ENCODE measurements at regions not wholly inside any gene's neighbourhood (a gene's known extent, or its start where the extent isn't known, plus 50 kb on each side); places are given as distances from the start of the nearest gene placed in this dataset.

DNA sequence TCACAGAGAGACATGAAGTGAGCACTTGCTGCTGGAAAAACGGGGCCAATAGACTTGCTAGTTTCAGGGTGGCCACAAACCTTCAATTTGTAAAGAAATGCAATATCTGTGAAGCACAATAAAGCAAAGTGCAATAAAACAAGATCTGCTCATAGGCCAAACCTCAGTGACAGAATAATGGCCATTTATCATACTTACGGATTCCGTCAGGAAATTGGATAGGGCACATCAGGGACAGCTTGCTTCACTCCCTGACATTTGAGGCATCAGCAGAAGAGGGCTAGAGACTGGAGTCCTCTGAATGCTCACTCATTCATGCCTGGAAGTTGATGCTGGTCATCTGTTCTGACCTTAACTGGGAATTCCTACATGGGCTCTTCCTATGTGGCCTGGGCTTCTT, 165.5 kb upstream of the OPRM1 start:
- DNase-seq (ENCODE audit: low spot score): no peak

DNA sequence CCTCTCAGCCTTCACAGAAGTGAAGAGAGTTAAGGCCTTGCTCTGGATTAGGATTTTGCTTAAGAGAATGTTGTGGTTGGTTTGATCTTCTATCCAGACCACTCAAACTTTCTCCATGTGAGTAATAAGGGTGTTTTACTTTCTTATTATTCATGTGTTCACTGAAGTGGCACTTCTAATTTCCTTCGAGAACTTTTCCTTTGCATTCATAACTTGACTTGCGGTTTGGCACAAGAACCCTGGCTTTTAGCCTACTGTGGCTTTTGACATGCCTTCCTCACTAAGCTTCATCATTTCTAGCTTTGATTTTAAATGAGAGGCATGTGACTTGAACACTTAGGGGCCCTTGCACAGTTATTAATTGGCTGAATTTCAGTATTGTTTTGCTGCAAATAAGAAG, 166.1 kb upstream of the OPRM1 start:
- no peak for DNase-seq (ENCODE audit: low spot score)

DNA sequence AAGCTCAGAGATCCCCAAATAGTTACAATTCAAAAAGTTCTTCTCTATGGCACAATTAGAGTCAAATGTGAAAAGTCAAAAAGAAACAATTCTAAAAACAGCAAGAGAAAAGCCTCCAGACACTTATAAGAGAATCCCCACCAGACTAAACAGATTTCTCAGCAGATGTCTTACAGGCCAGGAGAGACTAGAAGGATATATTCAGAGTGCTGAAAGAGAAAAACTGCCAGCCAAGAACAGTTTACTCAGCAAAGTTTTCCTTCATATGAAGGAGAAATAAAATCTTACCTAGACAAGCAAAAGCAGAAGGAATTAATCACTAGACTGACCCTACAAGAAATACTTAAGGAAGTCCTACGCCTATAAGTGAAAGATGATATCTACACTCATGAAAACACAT, 176.1 kb upstream of the OPRM1 start:
- no peak for DNase-seq (ENCODE audit: low spot score)

DNA sequence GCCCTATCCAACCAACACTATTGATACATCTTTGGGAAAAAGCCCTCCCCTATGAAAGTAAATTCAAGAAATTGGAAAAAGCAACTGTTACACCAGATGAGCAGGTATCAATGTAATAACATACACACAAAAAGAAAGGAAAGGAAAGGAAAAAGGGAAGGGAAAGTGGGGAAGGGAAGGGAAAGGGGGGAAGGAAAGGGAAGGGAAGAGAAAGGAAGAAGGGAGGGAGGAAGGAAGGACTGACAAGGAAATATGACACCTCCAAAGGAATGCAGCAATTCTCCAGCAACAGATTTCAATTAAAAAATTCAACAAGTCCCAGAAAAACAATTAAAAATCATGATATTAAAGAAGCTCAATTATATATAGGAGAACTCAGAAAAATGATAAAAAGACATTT, 176.9 kb upstream of the OPRM1 start:
- no peak for DNase-seq (ENCODE audit: low spot score)

DNA sequence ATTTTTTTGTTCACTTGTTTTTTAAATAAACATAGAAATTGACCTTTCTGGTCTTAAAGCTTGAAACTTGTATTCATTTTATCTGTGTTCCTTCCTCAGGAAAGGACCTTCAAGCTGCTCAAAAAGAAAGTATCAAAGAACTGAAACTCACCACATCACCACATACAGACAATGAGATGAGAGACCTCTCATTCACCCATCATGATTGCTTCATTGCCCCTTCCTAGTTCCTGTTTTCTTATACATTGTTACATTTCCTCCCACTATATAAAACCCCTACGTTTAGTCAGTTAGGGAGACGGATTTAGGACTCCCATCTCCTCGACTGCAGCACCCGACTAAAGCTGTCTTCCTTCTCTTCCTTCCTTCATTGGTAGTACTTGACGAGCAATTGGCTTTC, 180.5 kb upstream of the OPRM1 start:
- DNase-seq (ENCODE audit: low spot score): no peak

DNA sequence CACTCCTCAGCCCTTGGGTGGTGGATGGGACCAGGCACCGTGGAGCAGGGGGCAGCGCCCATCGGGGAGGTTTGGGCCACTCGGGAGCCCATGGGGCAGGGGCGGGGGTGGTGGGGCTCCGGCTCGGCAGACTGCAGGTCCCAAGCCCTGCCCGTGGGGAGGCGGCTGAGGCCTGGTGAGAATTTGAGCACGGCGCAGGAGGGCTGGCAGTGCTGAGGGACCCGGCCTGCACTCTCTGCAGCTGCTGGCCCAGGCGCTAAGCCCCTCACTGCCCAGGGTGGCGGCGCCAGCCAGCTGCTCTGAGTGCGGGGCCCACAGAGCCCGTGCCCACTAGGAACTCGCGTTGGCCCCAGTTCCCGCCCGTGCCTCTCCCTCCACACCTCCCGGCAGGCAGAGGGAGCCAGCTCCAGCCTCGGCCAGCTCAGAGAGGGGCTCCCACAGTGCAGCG, 182.1 kb upstream of the OPRM1 start:
- no peak for DNase-seq (ENCODE audit: low spot score)

DNA sequence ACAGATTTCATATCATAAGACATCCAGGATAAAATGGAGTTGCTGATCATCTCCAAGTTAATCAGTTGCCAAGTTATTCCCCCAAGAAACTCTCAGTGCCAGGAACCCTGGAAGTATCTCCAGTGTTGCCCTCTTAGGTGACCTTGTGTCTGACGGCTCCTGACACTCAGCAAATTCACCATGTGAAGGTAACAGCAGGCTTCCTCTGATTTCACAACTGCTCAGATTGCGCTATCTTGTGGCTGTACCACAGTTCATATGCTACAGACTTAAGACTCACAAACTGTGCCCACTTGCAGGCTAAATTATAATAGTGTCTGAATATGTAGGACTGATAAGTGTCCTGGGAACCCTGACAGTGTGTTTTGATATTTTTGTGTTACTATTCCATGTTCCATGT, 186.6 kb upstream of the OPRM1 start:
- peak; percentile 33 for DNase-seq (ENCODE audit: low spot score)

DNA sequence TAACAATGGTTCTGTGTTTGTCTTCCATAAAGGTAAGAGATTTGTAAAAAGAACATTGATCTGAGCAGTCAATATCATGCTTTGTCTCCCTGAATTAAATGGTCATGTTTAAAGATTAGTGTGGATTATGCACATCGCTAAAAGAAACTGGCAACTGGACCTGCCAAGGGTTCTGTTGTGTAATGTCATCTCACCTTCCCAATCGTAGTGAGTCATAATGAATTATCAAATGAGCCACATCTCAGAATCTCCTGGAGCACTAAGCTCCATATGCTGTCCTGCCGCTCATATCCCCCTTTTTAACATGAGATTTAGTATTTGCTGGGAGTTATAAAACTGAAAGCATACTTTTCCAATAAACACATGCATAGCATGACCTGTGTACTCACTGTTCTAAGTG, 187.0 kb upstream of the OPRM1 start:
- no peak for DNase-seq (ENCODE audit: low spot score)

DNA sequence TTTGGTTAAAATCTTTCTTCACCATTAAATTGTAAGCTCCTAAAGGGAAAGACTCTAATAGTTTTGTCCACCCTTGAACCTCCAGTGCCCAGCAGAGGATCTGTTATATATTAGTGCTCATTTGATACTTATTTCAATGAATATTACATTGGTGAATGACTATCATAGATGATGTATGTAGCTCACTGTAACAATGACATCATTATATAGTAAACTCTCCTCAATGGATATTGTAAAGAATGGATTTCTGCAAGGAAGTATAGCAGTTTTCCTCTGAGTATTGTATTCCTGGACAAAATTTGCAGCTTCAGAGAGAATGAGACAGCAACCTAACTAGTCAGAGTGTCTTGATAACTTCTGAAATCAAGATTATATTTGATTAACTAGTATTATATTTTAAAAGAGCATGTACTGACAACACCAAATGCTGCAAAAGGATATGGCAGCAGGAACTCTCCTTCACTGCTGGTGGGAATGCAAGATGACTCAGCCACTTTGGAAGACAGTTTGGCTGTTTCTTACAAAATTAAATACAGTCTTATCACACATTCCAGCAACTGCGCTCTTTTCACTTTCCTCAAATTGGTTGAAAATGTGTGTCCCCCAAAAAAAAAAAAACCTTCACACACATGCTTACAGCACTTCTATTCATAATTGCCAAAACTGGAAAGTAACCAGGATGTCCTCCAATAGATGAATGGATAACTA, 189.8 kb upstream of the OPRM1 start:
- DNase-seq (ENCODE audit: low spot score): no peak

DNA sequence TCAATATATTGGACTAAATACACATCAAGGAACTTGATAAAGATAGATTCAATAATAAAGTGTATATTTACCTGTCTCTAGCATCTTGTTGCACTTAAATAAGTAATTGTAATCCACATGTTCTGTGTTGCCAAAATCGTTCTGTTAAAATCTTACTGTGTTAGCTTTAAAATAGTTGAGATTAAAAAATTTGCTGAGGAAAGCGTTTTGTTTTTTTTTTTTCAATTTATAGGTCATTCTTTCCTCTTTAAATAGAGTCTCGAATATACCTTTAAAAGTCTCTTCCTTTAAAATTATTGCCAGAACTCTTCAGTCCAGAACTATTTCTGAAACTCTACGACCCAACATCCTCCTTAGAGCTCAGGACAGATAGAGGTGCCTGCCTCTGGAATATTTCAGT, 195.6 kb upstream of the OPRM1 start:
- DNase-seq (ENCODE audit: low spot score): no peak

DNA sequence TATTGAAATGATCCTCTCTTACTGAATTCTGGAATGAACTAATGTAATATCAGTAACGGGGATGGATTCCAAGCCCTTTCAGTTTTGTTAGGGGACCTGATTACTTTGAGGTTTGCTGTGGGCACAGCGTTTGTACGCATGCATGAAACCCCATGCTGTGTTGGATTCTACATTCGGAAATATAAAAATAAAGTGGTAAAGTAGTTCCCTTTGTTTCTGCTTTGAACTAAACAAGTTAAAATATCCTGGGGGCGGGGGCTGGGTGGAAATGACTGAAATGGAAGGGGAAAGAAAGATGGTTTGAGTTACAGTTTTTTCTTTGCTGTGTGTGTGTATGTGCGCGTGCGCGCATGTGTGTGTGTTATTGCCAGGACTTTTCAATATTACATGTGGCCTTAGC, 196.5 kb upstream of the OPRM1 start:
- DNase-seq (ENCODE audit: low spot score): no peak

DNA sequence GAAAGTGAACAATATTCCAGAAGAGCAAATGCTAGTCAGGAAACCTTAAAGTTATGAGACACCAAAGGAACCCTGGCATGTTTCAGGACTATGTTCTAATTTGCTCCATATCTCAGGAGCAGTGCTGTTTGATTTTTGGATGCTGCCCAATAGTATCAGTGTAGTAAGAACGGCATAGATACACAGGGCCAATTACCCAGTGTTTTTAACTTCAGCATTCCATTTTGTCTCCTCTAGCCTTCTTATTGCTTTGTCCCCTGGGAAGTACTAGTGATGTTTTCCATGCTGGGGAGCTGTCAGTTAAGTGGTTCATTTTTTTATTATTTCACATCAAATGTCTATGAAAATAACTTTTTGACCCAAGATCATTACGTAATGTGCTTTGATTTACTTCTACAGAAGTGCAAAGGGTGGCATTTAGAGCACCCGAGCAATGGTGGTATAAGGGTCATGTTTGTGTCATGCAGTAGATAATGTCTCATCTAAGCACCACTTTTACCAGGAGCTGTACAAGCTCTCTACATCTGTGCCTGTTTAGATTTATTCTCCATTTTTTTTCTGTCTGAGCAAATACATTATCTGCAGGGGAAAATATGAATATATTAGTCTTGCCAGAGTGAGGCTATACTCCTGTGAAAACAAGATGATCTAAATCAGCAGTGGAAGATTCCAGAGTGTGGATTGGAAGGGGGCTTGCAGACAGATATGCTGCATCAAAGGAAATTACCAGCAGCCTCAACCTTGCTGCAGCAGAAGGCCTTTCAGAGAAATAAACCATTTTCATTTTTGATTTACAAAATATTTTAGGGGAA, 198.8 kb upstream of the OPRM1 start:
- no peak for DNase-seq (ENCODE audit: low spot score)

DNA sequence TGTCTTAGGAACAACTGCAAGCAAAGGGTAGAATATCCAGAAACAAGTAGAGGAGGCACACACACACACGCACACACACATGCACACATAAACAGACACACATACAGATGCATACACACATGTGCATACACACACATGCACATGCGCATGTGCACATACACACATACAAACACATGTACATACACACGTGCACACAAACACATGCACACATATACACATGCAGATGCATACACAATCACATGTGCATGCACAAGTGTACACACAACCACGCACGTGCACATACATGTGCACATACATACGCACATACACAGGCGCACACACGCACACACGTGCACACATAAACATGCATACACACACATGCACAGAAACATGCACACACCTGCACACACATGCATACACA, 206.5 kb upstream of the OPRM1 start:
- DNase-seq (ENCODE audit: low spot score): no peak

DNA sequence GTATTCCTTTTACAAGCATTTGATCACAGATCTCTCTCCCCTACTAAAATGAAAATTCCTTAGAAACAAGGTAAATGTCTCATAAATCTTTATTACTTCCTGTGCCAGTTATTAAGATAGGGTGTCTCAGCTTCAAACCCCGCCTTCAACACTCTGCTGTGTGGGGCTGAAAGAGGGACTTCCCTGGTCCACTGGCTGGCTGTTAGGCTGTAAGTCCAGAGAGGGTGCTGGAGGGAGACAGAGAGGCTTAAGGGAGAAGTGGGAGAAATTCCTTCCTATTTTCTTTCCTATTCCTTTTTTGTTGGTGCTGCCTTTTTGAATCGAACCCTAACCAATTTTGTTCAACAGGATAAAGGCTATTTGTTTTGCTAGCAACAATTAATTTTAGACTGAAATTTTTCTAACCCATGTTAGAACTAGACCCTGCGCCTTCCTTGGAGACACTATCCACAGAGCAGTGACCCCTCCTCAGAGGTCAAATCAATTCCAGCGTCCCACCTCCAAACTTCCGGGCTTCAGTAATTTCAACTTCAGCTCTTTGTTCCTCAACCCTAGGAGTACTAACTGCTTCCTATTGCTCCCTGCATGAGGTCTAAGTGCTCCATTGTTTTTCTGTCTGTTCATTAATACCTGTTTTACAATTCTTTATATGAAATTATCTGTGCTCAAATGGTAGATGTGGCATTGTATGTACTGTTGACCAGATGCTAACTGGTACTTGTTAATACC, 207.5 kb upstream of the OPRM1 start:
- DNase-seq (ENCODE audit: low spot score): no peak

DNA sequence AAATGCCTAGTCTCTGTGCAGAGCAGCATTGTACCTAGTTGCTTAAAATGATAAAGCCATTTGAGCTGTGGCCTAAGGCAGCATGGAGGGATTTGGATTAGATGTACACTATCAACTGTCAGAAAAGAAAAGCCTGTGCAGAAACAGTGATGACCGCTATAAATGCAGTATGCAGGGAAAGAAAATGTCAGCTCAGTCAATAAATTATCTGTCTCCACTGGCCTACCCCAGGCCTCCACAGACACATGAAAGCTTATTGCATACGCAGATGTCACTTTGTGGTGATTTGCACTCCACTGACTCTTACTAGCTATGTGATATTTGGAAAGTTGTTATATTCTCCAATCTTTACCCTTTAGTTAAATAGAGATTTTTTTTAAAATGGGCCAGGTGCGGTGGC, 221.9 kb upstream of the OPRM1 start:
- no peak for DNase-seq (ENCODE audit: low spot score)

DNA sequence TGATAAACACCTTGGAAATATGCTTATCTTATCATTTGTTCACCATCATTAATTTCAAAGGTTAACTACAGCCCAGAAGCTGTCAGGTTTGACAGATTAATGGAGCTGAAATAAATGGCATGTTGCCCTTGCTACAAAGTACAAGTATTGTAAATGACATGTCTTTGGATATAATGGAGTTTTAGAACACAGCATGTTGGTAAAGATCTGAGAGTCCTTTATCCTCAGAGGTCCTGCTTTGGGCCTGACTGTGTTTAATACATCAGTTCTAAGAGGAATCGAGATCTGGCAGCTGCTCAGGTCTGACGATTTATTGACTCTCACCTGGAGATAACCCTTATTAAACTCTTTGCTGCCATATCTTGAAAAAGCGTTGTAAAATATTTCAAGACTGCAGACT, 222.7 kb upstream of the OPRM1 start:
- no peak for DNase-seq (ENCODE audit: low spot score)

DNA sequence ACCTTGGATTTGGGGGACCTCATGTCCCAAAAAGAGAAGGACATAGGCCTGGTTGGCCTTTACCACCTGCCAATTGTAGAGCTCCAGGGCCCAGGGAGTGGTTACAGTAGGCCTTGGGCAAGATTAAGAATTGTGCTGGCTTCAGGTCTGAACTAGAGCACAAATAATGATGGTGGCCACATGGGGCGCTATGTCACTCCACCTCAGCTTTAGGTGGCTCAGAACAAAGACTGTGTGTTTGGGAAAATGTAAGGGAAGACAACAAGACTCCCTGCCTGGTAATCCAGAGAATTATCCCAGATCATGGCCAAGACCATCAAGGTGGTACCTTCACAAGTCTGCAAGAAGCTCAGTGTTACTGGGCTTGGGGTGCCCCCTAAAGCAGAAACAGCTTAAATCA, 224.9 kb upstream of the OPRM1 start:
- no peak for DNase-seq (ENCODE audit: low spot score)

DNA sequence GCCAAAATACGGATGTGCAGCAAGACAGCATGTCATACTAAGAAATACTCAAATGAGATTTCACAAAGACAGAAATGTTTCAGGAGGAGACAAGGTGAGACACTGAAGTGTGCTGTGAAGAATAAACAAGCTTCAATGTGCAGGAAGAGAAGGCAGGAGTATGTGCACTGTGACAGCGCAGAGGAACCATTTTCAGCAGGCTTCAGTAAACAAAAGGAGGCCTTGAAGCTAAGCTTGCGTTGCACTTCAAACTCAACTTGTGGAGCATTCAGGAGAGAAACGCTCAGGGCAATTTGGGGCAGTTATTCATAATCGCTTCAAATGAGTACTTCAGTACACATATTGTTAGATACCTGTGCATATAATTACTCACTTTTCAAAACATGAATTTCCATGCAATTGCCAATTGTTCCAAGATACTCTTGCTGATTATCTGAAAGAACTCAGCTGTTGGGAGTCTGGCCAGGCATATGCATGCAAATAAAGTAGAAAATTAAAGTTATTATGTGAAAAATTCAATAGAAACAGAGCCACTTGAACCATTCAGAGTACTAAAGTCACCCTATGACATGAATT, 234.2 kb upstream of the OPRM1 start:
- no peak for DNase-seq (ENCODE audit: low spot score)

DNA sequence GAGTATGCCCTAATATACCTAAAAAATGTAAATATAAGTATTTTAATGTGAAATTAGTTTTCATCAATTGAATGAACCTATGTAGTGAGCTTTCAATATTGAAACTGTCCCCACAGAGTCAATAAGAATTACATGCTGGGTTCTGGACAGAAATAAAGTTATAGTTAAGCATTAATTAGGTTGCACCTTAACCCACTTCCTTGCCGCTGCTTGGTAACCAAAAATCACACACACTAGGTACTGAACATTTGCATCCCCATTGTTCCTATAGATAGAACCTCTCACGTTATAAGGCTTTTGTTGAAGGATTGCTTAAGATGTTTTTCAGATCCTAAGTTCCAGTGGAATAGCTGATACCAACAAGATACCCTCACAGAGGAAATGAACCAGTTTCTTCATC, 237.1 kb upstream of the OPRM1 start:
- no peak for DNase-seq (ENCODE audit: low spot score)

DNA sequence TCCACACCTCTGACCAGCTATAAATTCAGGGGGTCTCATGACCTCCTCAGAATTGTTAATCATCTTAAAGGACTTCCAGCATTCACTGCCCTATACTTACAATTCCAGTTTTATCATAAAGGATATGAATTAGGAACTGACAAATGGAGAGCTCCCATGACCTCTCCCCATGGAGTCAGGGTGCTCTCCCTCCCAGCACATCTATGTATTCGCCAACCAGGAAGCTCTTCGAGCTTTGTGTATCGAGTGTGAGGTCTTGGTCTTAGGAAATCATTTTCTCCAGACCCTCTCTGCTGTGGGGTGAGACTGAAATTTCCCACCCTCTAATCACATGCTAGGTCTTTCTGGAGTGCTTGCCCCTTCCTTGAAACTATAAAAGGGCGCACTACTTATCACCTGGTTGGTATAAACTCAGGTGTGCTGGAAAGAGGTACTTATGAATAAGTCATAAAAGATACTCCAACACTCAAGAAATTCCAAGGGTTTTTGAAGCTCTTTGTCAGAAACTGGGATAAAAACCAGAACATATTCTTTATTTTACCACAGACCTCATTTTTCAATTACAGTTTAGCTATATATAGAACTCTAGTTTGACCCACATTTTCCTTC, 238.4 kb upstream of the OPRM1 start:
- no peak for DNase-seq (ENCODE audit: low spot score)

DNA sequence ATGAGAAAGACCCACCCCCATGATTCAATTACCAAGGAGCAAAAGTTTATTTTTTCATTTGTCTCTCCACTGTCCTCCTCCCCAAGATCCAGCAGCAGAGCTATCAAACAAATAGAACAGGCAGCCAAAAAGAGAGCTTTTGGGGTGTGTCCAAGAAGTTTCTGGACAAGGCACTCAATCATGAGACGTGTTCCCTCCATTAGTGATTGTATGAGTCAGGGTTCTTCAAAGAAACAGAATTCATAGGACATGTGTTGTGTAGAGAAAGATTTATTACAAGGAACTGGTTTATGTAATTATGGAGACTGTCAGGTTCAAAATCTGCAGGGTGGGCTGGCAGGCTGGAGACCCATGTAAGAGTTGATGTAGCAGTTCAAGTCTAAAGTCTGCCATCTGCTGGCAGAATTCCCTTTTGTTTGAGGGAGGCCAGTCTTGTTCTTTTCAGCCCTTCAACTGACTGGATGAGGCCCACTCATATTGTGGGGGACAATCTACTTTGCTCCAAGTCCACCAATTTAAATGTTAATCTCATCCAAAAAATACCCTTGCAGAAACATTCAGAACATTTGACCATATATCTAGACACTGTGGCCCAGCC, 248.1 kb upstream of the OPRM1 start:
- no peak for DNase-seq (ENCODE audit: low spot score)

DNA sequence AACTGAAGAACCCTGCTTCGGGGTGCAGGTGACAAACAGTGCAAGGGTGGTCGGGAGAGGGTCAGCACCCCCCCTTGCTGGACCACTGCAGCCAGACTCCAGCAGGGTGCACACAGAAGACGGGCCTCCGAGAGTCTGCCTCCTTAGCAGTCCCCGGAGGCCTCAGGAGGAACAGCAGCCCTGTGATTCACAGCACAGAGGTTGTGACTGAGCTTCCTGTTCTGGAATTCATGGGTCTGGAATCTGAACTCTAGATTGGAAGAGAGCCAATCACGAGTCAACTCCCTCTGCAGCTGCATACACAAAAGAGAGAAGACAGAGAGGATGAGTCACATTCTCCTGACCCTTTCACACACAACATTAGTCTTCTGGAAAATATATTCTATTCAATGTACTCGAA, 249.0 kb upstream of the OPRM1 start:
- DNase-seq (ENCODE audit: low spot score): peak; percentile 34
